GM18499 (cell line): ENCODE measurements at regions not wholly inside any gene's neighbourhood (a gene's known extent, or its start where the extent isn't known, plus 50 kb on each side); places are given as distances from the start of the nearest gene placed in this dataset.
A peak's percentile ranks its signal among the peaks of the same experiment; 100 is the strongest.

Experiments used
- ATAC-seq: cut with Tn5 transposase; IDR thresholded peaks from one replicate; pipeline ENCODE4 v1.9.1; 2021; ENCODE audit warnings: moderate number of reproducible peaks; ENCODE audit not compliant: insufficient read depth, unreplicated experiment

DNA sequence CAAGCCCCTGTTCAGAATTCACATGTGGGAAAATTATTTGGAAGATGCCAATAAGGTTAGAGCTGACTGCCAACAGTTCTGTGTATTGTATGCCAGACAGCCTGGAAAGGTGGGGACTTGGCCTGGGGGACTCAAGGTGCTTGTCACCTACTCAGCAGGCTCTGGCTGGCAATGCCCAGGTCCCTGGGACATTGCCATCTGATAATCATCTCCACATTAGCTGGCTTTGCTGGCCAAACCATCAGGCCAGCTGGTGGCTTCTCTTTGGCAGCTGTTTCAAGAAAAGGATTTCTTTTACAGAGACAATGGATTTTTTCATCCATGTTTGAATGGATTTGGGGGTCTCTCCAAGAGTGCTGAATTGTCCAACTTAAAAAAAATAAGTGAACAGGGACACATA is 165.2 kb downstream of the BRMS1L start:
- ATAC-seq = no peak

DNA sequence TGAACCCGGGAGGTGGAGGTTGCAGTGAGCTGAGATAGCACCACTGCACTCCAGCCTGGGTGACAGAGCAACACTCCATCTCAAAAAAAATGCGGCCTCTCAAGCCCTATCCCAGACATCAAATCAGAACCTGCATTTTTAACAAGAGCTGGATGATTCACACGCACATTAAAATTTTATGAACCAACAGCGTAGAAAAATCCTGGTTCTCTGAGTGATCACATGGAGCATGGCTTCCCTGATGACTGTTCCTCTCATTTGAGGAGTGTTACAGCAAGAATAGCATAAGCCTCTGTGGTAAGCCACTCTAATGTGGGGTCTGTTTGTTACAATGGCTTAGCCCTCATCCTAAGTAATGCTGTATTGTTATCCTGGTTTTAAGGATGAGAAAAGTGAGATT is 163.6 kb downstream of the BRMS1L start:
- no peak for ATAC-seq

DNA sequence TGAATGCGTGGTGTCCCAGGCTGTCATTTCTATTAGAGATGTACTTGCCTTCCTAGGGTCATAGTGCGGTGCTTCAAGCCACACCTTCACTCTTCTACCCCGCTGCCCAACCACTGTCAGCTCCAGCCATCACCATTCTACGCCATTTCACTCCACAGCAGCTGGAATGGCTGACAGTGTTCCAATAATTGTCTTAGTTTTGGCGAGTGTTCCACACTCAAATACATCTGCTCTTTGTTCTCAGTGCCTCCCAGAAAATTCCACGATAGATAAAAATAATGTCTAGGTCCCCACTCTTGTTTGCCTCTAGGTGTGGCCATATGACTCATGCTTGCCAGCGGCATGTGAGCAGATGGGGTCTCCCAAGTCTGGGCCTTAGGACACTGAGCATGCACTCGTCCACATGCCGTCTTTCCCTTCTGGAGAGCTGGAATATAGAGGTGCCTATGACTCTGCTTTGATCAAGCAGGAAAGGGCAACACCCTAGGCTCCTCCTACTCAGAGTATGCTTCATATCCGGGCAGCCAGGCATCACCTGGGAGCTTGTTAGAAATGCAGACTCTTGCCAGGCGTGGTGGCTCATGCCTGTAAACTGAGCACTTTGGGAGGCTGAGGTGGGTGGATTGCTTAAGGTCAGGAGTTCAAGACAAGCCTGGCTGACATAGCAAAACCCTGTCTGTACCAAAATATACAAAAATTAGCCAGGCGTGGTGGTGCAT is 163.0 kb downstream of the BRMS1L start:
- no peak for ATAC-seq

DNA sequence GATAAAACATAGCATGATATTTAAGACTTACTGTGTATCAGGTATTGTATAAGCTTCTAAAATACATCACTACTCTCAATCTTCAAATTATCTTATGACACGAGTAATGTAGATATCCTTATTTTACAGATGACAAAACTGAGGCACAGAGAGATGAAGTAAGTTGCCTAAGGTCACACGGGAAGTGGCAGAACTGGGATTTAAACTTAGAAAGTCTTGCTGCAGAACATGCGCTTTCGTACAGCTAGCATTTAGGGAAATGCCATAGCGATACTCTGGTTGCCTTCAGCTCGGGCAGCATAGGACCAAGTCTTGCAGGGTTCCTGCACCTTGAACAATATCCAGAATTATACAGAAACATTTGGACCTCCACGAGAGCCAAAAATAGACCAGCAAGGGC is 162.4 kb downstream of the BRMS1L start:
- ATAC-seq = no peak

DNA sequence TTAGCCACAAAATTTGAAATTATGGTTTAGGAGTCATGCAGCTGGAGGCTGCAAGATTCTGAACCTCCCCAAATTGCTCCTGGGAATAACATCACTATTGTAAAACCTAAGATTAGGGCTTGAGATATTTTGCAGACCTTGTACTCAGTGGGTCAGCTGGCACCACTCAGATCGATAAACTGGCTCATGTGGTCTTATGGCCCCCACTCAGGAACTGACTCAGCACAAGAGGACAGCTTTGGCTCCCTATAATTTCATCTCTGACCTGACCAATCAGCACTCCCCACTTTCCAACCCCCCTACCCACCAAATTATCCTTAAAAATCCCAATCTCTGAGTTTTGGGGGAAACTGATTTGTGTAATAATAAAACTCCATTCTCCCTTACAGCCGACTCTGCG is 161.6 kb downstream of the BRMS1L start:
- ATAC-seq = no peak

DNA sequence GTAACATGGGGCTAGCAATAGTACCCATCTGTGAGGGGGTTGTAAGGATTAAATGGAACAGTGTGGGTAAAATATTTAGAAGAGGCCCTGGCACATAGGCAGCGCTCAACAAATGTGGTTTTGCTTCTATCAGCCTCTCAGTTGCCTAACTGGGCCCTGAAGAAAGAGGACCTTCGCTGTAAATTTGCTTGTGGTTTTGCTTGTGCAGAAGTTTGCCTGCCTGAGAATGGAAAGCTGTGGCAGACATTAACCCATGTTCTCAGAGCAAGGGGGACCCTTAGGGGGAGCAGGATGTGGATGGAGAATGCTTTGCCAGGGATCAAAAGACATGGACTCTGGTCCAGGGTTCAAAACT is 160.1 kb downstream of the BRMS1L start:
- peak; percentile 60 for ATAC-seq

DNA sequence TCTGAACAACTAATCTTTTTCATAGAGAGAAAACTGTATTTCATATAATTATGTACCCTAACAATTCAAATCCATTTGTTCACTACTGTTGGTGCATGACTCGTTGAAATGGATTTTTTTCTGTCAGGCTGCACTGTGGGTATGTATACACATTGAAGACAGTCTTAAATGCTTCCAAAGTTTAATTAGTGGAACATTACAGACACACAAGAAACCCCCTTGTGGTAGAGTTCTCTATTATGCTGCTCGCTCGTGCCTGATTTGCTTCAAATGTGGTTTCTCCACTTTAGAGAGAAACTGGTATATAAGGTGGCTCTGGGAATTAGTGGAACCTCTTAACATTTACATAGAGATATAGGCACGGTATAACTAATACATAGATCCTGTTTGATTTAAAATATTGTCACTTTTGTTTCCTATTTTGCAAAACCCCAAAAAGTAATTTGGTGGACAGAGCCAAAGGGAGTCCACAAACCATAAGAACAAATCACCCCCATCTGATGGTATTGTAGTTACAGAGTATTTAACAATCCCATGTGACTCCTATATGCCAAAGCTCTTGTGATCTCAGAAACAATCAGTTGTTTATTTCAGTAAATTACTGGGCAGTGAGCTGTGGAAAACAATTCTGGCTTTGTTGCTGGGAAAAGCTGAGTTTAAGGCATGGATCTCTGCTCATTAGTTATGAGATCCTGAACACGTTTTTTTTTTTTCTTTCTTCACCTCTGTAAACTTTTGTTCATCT is 159.5 kb downstream of the BRMS1L start:
- ATAC-seq = peak; percentile 37

DNA sequence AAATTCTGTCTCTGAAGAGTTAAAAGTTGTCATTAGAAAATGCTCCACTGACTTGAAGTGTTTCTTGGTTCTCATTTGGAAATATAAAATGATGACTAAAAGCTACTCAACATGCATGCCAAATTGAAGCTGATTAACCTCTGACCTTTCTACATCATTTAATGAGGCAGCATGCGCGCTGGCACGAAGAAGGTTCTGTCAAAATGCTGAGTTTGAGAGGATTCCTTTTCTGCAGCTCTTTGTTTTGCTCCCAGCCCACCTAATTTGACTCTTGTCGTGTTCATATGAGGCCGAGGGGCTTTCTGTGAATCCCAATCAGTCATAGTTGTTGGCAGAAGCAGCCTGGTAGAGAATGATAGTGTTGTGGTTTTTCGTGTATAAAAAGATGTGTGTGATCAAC is 153.4 kb downstream of the BRMS1L start:
- ATAC-seq = no peak

DNA sequence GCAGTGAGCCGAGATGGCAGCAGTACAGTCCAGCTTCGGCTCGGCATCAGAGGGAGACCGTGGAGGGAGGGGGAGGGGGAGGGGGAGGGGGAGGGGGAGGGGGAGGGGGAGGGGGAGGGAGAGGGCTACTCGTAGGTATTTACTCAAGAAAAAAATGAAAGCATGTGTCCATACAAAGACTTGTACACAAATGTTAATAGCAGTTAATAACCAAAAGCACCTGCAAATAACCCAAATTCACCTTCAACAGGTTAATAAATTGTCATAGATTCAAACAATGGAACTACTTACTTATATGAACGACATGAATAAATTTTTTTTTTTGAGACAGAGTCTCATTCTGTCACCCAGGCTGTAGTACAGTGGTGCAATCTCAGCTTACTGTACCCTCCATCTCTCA is 152.4 kb downstream of the BRMS1L start:
- no peak for ATAC-seq

DNA sequence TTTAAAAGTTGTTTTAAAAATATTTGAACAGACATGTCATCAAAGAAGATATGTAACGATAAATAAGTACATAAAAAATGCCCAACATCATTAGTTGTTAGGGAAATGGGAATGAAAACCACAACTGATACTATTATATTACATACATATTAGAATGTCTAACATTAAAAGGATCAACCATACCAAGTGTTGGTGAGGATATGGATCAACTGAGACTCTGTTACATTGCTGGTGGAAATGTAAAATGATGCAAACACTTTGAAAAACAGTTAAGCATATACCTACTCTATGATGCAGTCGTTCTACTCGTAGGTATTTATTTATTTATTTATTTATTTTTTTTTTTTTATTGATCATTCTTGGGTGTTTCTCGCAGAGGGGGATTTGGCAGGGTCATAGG is 149.7 kb downstream of the BRMS1L start:
- ATAC-seq = no peak

DNA sequence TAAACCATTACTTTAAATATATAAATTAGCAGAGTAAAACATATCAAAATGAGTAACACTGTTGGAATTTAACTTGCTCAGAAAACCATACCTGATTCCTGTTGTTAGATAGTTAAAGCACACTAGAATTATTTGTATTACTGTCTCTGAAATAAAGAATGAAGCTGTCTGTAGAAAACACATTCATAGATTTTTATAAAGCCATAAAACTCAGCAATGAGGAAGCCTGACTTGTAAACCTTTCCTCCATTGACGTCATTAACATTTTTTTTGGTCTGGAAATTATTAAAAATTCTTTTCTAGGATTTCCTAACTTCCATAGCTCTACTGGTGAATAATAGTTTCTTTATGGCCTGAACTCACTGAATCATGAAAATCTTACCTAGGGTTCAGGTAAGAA is 147.6 kb downstream of the BRMS1L start:
- ATAC-seq = no peak

DNA sequence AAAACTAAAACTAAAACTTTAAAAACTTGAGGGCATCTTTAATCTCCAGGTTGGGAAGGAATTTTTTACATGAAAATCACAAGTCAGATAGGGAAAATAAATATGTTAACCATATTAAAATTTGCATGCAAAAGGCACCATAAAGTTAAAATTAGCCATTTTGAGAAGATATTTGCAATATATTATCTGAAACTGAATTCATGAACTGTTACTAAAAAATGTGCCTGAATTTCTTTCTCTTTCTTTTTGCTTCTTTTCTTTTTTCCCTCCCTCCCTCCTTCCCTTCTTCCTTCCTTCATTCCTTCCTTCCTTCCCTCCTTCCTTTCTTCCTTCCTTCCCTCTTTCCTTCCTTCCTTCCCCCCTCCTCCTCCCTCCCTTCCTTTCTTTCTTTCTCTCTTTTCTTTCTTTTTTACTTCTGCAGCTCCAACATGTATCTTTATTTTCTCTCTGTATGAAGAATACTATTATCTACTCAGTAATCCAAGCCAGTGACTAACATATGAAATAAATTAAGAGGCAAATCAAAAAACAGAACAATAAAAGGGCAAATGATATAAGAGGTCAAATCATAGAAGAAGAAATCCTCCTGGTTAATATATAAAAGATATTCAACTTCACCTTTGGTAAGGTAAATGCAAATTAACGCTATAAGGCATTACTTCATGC is 146.0 kb downstream of the BRMS1L start:
- no peak for ATAC-seq

DNA sequence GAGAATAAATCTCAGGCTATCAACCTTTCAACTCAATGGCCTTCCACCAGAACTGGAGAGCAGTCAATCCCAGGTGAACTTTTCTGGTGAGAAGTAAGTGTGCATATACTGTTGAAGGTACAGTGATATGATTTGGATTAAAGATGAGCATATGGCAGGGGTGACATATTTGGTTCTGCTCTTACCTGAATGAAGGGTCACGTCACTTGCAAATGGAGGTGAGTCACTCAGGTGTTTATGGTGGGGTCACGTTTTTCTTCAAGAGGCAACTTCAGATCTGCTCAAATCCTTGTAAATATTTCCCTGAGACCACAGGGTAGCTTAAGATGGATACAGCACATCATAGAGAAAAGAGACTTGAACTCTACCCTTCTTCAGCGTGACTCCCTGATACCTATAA is 143.2 kb downstream of the BRMS1L start:
- ATAC-seq = no peak

DNA sequence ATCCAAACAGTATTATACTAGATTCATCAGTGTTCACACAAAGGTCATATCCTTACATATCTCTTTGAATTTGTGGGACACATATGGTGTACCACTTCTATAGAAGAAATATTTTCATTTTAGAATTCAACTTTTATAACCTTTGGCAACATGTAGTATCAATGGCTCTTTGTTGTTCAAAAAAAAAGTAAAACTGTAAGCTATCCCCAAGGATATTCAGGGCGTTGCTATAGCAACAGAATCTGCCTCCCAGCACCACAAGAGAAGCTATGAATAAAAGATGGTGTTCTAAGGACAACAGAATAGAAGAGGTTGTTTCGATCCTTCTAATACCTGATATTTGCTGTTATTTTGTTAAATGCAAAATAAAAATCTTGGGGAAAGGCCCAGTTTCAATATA is 139.3 kb downstream of the BRMS1L start:
- no peak for ATAC-seq

DNA sequence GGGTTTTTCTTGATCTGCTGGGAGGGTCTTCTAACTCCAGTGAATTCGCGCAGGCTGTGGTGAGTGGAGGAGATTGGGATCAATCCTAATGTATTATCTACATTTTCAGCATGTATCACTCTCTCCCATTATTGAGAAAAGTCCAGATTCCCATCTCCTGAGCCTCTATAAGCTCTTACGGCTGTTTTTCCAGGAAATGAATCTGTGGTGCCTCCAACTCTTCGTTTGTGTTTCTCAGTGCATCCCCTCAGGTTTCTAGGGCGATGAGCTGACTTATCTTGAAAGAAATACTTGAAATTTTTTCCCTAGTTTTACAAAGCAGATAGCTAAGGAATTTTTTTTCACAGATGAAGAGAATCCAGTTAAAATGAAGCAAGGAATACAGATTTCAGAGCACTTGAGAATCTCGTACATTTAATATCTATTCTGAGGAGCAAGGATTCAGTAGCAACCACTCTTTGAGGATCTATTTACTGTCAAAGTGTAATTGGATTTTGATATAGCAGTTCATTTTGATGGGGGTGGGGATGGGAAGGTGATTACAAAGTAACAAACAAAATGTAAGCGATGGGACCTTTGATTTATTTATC is 138.7 kb downstream of the BRMS1L start:
- no peak for ATAC-seq

DNA sequence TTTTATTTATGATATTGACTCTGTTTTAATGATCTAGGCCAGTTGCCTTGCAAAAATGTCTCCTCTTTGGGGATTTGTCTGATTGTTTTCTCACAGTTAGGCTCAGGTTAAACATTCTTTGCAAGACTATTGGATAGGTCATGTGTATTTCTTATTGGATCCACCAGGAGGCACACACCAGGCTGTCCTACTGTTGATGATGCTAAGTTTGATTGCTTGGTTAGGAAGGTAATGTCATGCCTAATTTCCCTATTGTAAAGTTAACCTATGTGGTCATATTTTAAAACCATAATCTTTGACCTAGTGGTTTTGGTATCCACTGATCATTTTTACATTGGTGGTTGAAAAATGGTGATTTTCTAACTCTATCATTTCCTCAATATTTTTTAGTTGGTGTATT is 137.1 kb downstream of the BRMS1L start:
- no peak for ATAC-seq

DNA sequence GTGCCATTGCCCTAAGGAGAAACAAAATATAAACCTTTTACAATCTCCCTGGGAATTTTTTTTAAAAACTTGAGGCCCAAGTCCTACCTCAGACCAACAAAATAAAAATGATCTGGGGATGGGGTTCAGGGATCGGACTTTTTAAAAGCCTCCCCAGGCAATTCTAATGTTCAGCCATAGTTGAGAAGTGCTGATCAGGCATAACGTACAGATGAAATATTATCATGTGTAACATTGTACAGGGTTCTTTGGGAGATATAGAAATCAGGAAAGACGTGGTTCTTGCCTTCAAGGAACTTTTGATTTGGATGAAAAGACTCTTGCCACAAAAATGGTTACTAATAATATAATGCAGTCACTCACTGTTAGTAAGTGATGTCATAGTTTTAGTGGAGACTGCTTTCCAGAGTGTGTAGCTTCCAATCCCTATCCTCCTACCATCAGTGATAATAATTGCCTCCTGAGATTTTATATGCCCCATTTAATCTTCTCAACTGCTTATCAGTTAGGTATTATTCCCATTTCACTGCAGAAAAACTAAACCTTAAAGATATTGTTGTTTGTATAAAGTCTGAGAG is 135.6 kb downstream of the BRMS1L start:
- no peak for ATAC-seq

DNA sequence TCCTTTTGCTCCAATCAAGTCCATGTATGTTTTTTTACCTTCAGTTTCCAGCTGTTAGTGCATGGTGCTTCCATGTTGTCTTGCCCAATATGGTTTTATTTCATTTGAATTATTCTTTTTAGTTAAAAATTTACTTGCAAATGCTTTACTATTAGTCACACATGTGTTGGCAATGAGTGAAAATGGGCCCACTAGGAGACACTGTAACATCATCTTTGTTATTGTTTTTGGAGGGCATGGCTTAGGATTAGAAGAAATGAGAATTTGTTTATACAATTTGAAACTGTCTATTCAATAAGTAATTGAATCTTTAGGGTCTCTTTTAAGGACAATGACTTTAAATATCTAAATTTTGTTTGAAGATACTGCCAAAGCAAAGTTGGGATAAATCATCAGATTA is 133.7 kb downstream of the BRMS1L start:
- no peak for ATAC-seq

DNA sequence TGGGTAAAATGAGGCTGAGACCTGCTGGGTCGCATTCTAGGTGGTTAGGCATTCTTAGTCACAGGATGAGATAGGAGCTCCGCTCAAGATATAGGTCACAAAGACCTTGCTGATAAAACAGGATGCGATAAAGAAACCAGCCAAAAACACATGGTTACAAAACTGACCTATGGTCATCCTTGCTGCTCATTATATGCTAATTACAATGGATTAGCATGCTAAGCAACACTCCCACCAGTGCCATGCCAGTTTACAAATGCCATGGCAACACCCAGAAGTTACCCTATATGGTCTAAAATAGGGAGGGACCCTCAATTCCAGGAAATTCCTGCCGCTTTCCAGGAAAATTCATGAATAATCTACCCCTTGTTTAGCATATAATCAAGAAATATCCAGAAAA is 132.4 kb downstream of the BRMS1L start:
- no peak for ATAC-seq

DNA sequence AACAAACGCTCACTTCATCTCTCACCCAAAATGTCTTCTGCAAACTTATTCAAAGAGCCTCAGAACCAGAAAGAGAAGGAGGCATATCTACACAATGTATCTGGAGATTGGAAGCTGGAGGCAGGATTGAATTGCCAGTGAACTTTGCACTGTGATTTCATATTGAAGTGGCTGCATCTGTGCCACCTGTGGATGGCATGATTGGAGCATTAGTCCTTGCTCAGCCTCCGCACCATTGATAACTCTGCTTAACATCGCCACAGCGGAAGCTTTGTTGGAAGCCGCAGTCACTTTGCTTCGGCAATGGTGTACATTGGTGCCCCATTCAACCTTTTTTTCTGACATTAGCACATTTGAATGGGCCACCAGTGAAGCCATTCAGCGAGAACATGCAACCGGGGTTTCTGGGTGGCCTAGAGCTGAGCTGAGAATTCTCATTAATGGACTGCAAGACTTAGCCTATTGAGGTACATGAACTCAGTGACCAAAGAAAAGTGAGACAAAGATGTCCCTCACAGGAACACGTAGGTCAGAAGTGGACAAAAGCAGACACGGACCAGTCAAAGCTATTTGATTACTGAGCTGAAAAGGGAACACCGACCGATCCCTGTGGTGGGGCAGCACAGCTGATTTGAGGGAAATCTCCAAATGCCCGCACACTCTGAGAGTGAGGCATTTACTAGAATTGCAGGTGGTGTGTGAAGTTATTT is 130.4 kb downstream of the BRMS1L start:
- no peak for ATAC-seq
